Sigmoid colon (tissue), 6 donors: ENCODE measurements at regions not wholly inside any gene's neighbourhood (a gene's known extent, or its start where the extent isn't known, plus 50 kb on each side); places are given as distances from the start of the nearest gene placed in this dataset.

Source experiments
- DNase-seq: peaks from one replicate; pipeline ENCODE4 v3.0.0-alpha.2; 2019
- H3K27ac ChIP-seq, 4 donors: fragments of 200-600 bp; sonication (generic); one replicate each; pipeline ENCODE4 v1.5.1; 2016 to 2019; ENCODE audit warnings: mild to moderate bottlenecking in 1 of 4
- H3K27me3 ChIP-seq, 3 donors: fragments of 200-600 bp; sonication (generic); one replicate each; pipeline ENCODE4 v1.5.1; 2019; ENCODE audit warnings: mild to moderate bottlenecking in 1 of 3
- H3K36me3 ChIP-seq, 4 donors: fragments of 200-600 bp; sonication (generic); one replicate each; pipeline ENCODE4 v1.5.1; 2016 to 2019
- H3K4me1 ChIP-seq, 4 donors: fragments of 200-600 bp; sonication (generic); one replicate each; pipeline ENCODE4 v1.5.1; 2017 to 2019
- H3K4me3 ChIP-seq, 4 donors: fragments of 200-600 bp; sonication (generic); one replicate each; pipeline ENCODE4 v1.5.1; 2017 to 2019; ENCODE audit warnings: mild to moderate bottlenecking in 2 of 4, moderate library complexity in 1 of 4
- H3K9me3 ChIP-seq, 4 donors: fragments of 200-600 bp in 3 of 4; sonication (generic) in 3 of 4; one replicate each; pipeline versions ENCODE4 v1.5.1 to v1.6.1; 2013 to 2019
- CTCF ChIP-seq, 4 experiments: fragments of 450-650 bp in 3 of 4; fragments of 200-600 bp in 1 of 4; IDR thresholded peaks; one replicate each; pipeline ENCODE4 v1.5.1; 2016 to 2019; ENCODE audit warnings: antibody characterized with exemption in 4 of 4, mild to moderate bottlenecking in 3 of 4, moderate library complexity in 2 of 4
- EP300 ChIP-seq, 4 donors: sonication (generic); formaldehyde crosslinking; IDR thresholded peaks; one replicate each; pipeline ENCODE4 v1.6.1; 2017; ENCODE audit warnings: antibody characterized with exemption in 4 of 4
- POLR2A ChIP-seq, 2 donors: fragments of 450-650 bp; IDR thresholded peaks; one replicate each; pipeline ENCODE4 v1.6.1; 2016; ENCODE audit warnings: antibody characterized with exemption in 2 of 2, mild to moderate bottlenecking in 2 of 2, moderate library complexity in 2 of 2
- POLR2AphosphoS5 ChIP-seq, 4 donors: sonication (generic); formaldehyde crosslinking; IDR thresholded peaks; one replicate each; pipeline ENCODE4 v1.6.1; 2017; ENCODE audit warnings: antibody characterized with exemption in 4 of 4
- WGBS, 2 donors: extraction: QIAGEN DNeasy Blood & Tissue Kit; methylation state at CpG; one replicate each; pipeline ENCODE4 v1.1.7; 2013; 5-methylcytosine and 5-hydroxymethylcytosine counted together
- intact Hi-C: fragments of 100-400 bp; cut with DNase I; formaldehyde crosslinking; loops from one replicate; pipeline ENCODE4 v1.15.1; 2023
- donor health status: healthy with polysubstance abuse.
- donor health status: healthy.

- WGBS, 2 donors, result 88 to 90% methylated on average over 2 of the region's 2 CpGs
- TF ChIP-seq POLR2A (IDR thresholded peaks at IDR 0.05) (no peak), EP300 (IDR thresholded peaks at IDR 0.05) (no peak), CTCF (IDR thresholded peaks at IDR 0.05) (no peak), POLR2AphosphoS5 (IDR thresholded peaks at IDR 0.05) (no peak)
- no peaks in the 10 kb centered on the region for H3K9me3 ChIP-seq
- no peaks in the 10 kb centered on the region for H3K36me3 ChIP-seq
- peaks cover 0 to 63% (median 30%) of the 10 kb centered on the region in 4 donors for H3K4me1 ChIP-seq
- no peaks in the 10 kb centered on the region for H3K27me3 ChIP-seq
- DNase-seq, result no peak
- no peak overlapping the region for H3K4me3 ChIP-seq
- intact Hi-C loops, result no loop called here
- H3K27ac ChIP-seq, result peak overlapping the region in 2 of 4 donors; percentile 58 to 67
Measured at GRCh38 chr7:114102996-114103395, 184.2 kb upstream of the PPP1R3A start.

GRCh38 chr7:114102131-114102530 lies 183.3 kb upstream of the PPP1R3A start:
- H3K4me1 ChIP-seq, result peaks cover 0 to 58% (median 21%) of the 10 kb centered on the region in 4 donors
- H3K36me3 ChIP-seq, result no peaks in the 10 kb centered on the region
- no peak overlapping the region for H3K4me3 ChIP-seq
- intact Hi-C loops, result no loop called here
- TF ChIP-seq POLR2AphosphoS5 (IDR thresholded peaks at IDR 0.05) (no peak), EP300 (IDR thresholded peaks at IDR 0.05) (no peak), POLR2A (IDR thresholded peaks at IDR 0.05) (no peak), CTCF (IDR thresholded peaks at IDR 0.05) (no peak)
- no peaks in the 10 kb centered on the region for H3K27me3 ChIP-seq
- no peak for DNase-seq
- H3K27ac ChIP-seq, result peak overlapping the region in 1 of 4 donors; percentile 37
- 90 to 91% methylated on average over 1 of the region's 1 CpG for WGBS, 2 donors
- H3K9me3 ChIP-seq, result no peaks in the 10 kb centered on the region

- Histone ChIP-seq H3K4me1 (peaks cover 0 to 54% (median 14%) of the 10 kb centered on the region in 4 donors), H3K27ac (peak overlapping the region in 2 of 4 donors; percentile 37 to 46), H3K36me3 (no peaks in the 10 kb centered on the region), H3K4me3 (no peak overlapping the region), H3K27me3 (no peaks in the 10 kb centered on the region), H3K9me3 (no peaks in the 10 kb centered on the region)
- DNase-seq, result no peak
- no peak for TF ChIP-seq CTCF (IDR thresholded peaks at IDR 0.05)
- TF ChIP-seq POLR2A (IDR thresholded peaks at IDR 0.05), result no peak
- TF ChIP-seq EP300 (IDR thresholded peaks at IDR 0.05), result no peak
- TF ChIP-seq POLR2AphosphoS5 (IDR thresholded peaks at IDR 0.05), result no peak
- intact Hi-C loops, result no loop called here
Measured at GRCh38 chr7:114100810-114101209, 182.0 kb upstream of the PPP1R3A start.

GRCh38 chr7:114099337-114099736 lies 180.5 kb upstream of the PPP1R3A start:
- 95 to 96% methylated on average over 3 of the region's 3 CpGs for WGBS, 2 donors

More at GRCh38 chr7:114099337-114099736, 180.5 kb upstream of the PPP1R3A start:
- H3K36me3 ChIP-seq, result no peaks in the 10 kb centered on the region
- intact Hi-C loops, result no loop called here
- no peak for DNase-seq
- no peak overlapping the region for H3K4me3 ChIP-seq
- no peak for TF ChIP-seq CTCF (IDR thresholded peaks at IDR 0.05)
- no peak for TF ChIP-seq POLR2AphosphoS5 (IDR thresholded peaks at IDR 0.05)
- no peak for TF ChIP-seq EP300 (IDR thresholded peaks at IDR 0.05)
- TF ChIP-seq POLR2A (IDR thresholded peaks at IDR 0.05), result no peak
- H3K27ac ChIP-seq, result no peak overlapping the region
- H3K27me3 ChIP-seq, result no peaks in the 10 kb centered on the region
- no peaks in the 10 kb centered on the region for H3K9me3 ChIP-seq
- peaks cover 0 to 41% (median 14%) of the 10 kb centered on the region in 4 donors for H3K4me1 ChIP-seq
